Keratinocyte (primary cell): ENCODE measurements at regions not wholly inside any gene's neighbourhood (a gene's known extent, or its start where the extent isn't known, plus 50 kb on each side); places are given as distances from the start of the nearest gene placed in this dataset.

Source experiments
- CTCF ChIP-seq, 3 experiments: IDR thresholded peaks in 1 of 3; conservative IDR thresholded peaks in 1 of 3; optimal IDR thresholded peaks in 1 of 3; 2 replicates in 2 of 3; 3 replicates in 1 of 3; pipeline versions ENCODE3 to v1.5.1; 2011; ENCODE audit warnings: low read length in 3 of 3, mild to moderate bottlenecking in 3 of 3, moderate library complexity in 2 of 3, control low read depth in 1 of 3, inconsistent platforms in 1 of 3; ENCODE audit not compliant: insufficient read depth in 2 of 3; ENCODE audit errors: extremely low read depth in 1 of 3
- EZH2 ChIP-seq: IDR thresholded peaks from one replicate; pipeline ENCODE4 v1.6.1; 2012; ENCODE audit warnings: inconsistent platforms, mild to moderate bottlenecking, low read length, moderate library complexity

GRCh38 chr3:189566550-189567130 lies 64.5 kb upstream of the TP63 start:
- no peak for TF ChIP-seq CTCF (optimal IDR thresholded peaks at IDR 0.05 in 1 of 3, IDR thresholded peaks at IDR 0.05 in 1 of 3, conservative IDR thresholded peaks at IDR 0.05 in 1 of 3; ENCODE audit: extremely low read depth in 1 of 3, insufficient read depth in 2 of 3, low read length in 3 of 3)
- TF ChIP-seq EZH2: no peak
